HK-2 (cell line): ENCODE measurements at regions not wholly inside any gene's neighbourhood (a gene's known extent, or its start where the extent isn't known, plus 50 kb on each side); places are given as distances from the start of the nearest gene placed in this dataset.

Source experiments
- DNase-seq: peaks from one replicate; pipeline ENCODE4 v3.0.0-alpha.2; 2018; ENCODE audit not compliant: unreplicated experiment

GRCh38 chr2:146820672-146821071 is 1024.2 kb upstream of the ACVR2A start:
- no peak for DNase-seq

GRCh38 chr2:146818122-146818521 is 1026.7 kb upstream of the ACVR2A start:
- no peak for DNase-seq

GRCh38 chr2:146817613-146818012 is 1027.2 kb upstream of the ACVR2A start:
- no peak for DNase-seq

- no peak for DNase-seq
Observed at GRCh38 chr2:146814971-146815370, 1029.9 kb upstream of the ACVR2A start.

- DNase-seq: no peak
Observed at GRCh38 chr2:146807568-146808168, 1037.2 kb upstream of the ACVR2A start.

- no peak for DNase-seq
Observed at GRCh38 chr2:146806364-146807005, 1038.3 kb upstream of the ACVR2A start.

- DNase-seq: no peak
Observed at GRCh38 chr2:146804288-146804687, 1040.5 kb upstream of the ACVR2A start.

- no peak for DNase-seq
Observed at GRCh38 chr2:146801886-146802285, 1042.9 kb upstream of the ACVR2A start.

- no peak for DNase-seq
Observed at GRCh38 chr2:146786396-146786795, 1058.4 kb upstream of the ACVR2A start.

- no peak for DNase-seq
Observed at GRCh38 chr2:146785101-146785500, 1059.7 kb upstream of the ACVR2A start.

- no peak for DNase-seq
Observed at GRCh38 chr2:146784602-146785001, 1060.2 kb upstream of the ACVR2A start.

- DNase-seq: no peak
Observed at GRCh38 chr2:146777181-146777580, 1067.6 kb upstream of the ACVR2A start.

GRCh38 chr2:146776596-146776995 is 1068.2 kb upstream of the ACVR2A start:
- DNase-seq: no peak

GRCh38 chr2:146771531-146771930 is 1073.3 kb upstream of the ACVR2A start:
- no peak for DNase-seq

GRCh38 chr2:146764301-146764700 is 1080.5 kb upstream of the ACVR2A start:
- no peak for DNase-seq

- DNase-seq: no peak
Observed at GRCh38 chr2:146762786-146763185, 1082.0 kb upstream of the ACVR2A start.

- DNase-seq: no peak
Observed at GRCh38 chr2:146754606-146755005, 1090.2 kb upstream of the ACVR2A start.

- no peak for DNase-seq
Observed at GRCh38 chr2:146748046-146748445, 1096.8 kb upstream of the ACVR2A start.

- no peak for DNase-seq
Observed at GRCh38 chr2:146741260-146741659, 1103.6 kb upstream of the ACVR2A start.

- DNase-seq: no peak
Observed at GRCh38 chr2:146734821-146735190, 1110.0 kb upstream of the ACVR2A start.

GRCh38 chr2:146734042-146734820 is 1110.6 kb upstream of the ACVR2A start:
- DNase-seq: no peak

- no peak for DNase-seq
Observed at GRCh38 chr2:146730882-146731281, 1113.9 kb upstream of the ACVR2A start.

GRCh38 chr2:146721486-146721885 is 1123.3 kb upstream of the ACVR2A start:
- no peak for DNase-seq
